ENCODE measurements at regions not wholly inside any gene's neighbourhood (a gene's known extent, or its start where the extent isn't known, plus 50 kb on each side); places are given as distances from the start of the nearest gene placed in this dataset.

GRCh38 chr4:162715401-162715800 lies 451.3 kb downstream of the NAF1 start:
- no peaks in the 10 kb centered on the region for H3K9me3 ChIP-seq
- WGBS, 3 donors: 65 to 75% (median 70%) methylated on average over 3 of the region's 3 CpGs
- no peak for TF ChIP-seq EP300 (IDR thresholded peaks at IDR 0.05)
- TF ChIP-seq POLR2A (IDR thresholded peaks at IDR 0.05): no peak
- TF ChIP-seq CTCF (IDR thresholded peaks at IDR 0.05): no peak

GRCh38 chr4:162707962-162708361 lies 458.7 kb downstream of the NAF1 start:
- Histone ChIP-seq H3K4me3 (no peak overlapping the region), H3K9me3 (no peaks in the 10 kb centered on the region), H3K27ac (no peak overlapping the region), H3K4me1 (ENCODE audit: insufficient read depth) (no peaks in the 10 kb centered on the region), H3K36me3 (no peaks in the 10 kb centered on the region), H3K27me3 (no peaks in the 10 kb centered on the region)
- no peak for DNase-seq
- TF ChIP-seq POLR2A (IDR thresholded peaks at IDR 0.05) (no peak), CTCF (IDR thresholded peaks at IDR 0.05) (no peak), EP300 (IDR thresholded peaks at IDR 0.05) (no peak)
- intact Hi-C loops (cut with DNase I): no loop called here

More at GRCh38 chr4:162715401-162715800, 451.3 kb downstream of the NAF1 start:
- intact Hi-C loops (cut with DNase I): no loop called here
- no peak overlapping the region for H3K27ac ChIP-seq
- no peaks in the 10 kb centered on the region for H3K27me3 ChIP-seq
- H3K36me3 ChIP-seq: no peaks in the 10 kb centered on the region
- no peak overlapping the region for H3K4me3 ChIP-seq
- DNase-seq: no peak
- H3K4me1 ChIP-seq (ENCODE audit: insufficient read depth): no peaks in the 10 kb centered on the region

GRCh38 chr4:162706632-162707031 lies 460.1 kb downstream of the NAF1 start:
- Histone ChIP-seq H3K27ac (no peak overlapping the region), H3K27me3 (no peaks in the 10 kb centered on the region), H3K4me3 (no peak overlapping the region), H3K9me3 (no peaks in the 10 kb centered on the region), H3K36me3 (no peaks in the 10 kb centered on the region), H3K4me1 (ENCODE audit: insufficient read depth) (no peaks in the 10 kb centered on the region)
- intact Hi-C loops (cut with DNase I): no loop called here
- DNase-seq: no peak
- WGBS, 3 donors: 29 to 36% (median 31%) methylated on average over 1 of the region's 1 CpG
- TF ChIP-seq EP300 (IDR thresholded peaks at IDR 0.05) (no peak), CTCF (IDR thresholded peaks at IDR 0.05) (no peak), POLR2A (IDR thresholded peaks at IDR 0.05) (no peak)

GRCh38 chr4:162706051-162706450 lies 460.6 kb downstream of the NAF1 start:
- intact Hi-C loops (cut with DNase I): no loop called here
- WGBS, 3 donors: 5 to 9% (median 9%) methylated on average over 1 of the region's 1 CpG

More at GRCh38 chr4:162706051-162706450, 460.6 kb downstream of the NAF1 start:
- no peak for DNase-seq
- no peaks in the 10 kb centered on the region for H3K36me3 ChIP-seq
- TF ChIP-seq EP300 (IDR thresholded peaks at IDR 0.05) (no peak), POLR2A (IDR thresholded peaks at IDR 0.05) (no peak), CTCF (IDR thresholded peaks at IDR 0.05) (no peak)
- H3K27me3 ChIP-seq: no peaks in the 10 kb centered on the region
- no peak overlapping the region for H3K27ac ChIP-seq
- no peak overlapping the region for H3K4me3 ChIP-seq
- H3K4me1 ChIP-seq (ENCODE audit: insufficient read depth): no peaks in the 10 kb centered on the region
- H3K9me3 ChIP-seq: no peaks in the 10 kb centered on the region
